HL-60 (cell line): ENCODE measurements at regions not wholly inside any gene's neighbourhood (a gene's known extent, or its start where the extent isn't known, plus 50 kb on each side); places are given as distances from the start of the nearest gene placed in this dataset.

Experiments used
- DNase-seq, 2 experiments: peaks; one replicate each; pipeline ENCODE4 v3.0.0-alpha.2; 2010 to 2020; ENCODE audit warnings: low read depth in 1 of 2, low spot score in 1 of 2
- H3K27ac ChIP-seq: fragments of 250-450 bp; sonication (Bioruptor Pico); replicated peaks from 2 replicates; pipeline ENCODE4 v1.5.1; 2020; ENCODE audit warnings: mild to moderate bottlenecking, moderate library complexity
- H3K27me3 ChIP-seq: fragments of 250-450 bp; sonication (Bioruptor Pico); 2 replicates; pipeline ENCODE4 v1.5.1; 2021; ENCODE audit warnings: mild to moderate bottlenecking, moderate library complexity; ENCODE audit not compliant: insufficient read depth, poor library complexity, severe bottlenecking
- H3K4me3 ChIP-seq: replicated peaks from 2 replicates; pipeline ENCODE4 v1.5.1; 2011; ENCODE audit warnings: mild to moderate bottlenecking, control low read depth, low read length; ENCODE audit not compliant: insufficient read depth
- GABPA ChIP-seq: IDR thresholded peaks from 2 replicates; pipeline ENCODE4 v1.6.1; 2012; ENCODE audit warnings: low read depth
- POLR2AphosphoS5 ChIP-seq: IDR thresholded peaks from 2 replicates; pipeline ENCODE4 v1.6.1; 2012; ENCODE audit warnings: low read depth
- SPI1 ChIP-seq: IDR thresholded peaks from 2 replicates; pipeline ENCODE4 v1.6.1; 2012; ENCODE audit warnings: low read depth, mild to moderate bottlenecking, borderline replicate concordance
- TF ChIP-seq, protein P1 (sequence below): IDR thresholded peaks from one replicate; pipeline ENCODE4 v1.5.1; 2011; ENCODE audit warnings: low read length, control low read depth, inconsistent platforms; ENCODE audit not compliant: insufficient read depth
- TF ChIP-seq, protein P2 (sequence below): IDR thresholded peaks from 2 replicates; pipeline ENCODE4 v1.6.1; 2012; ENCODE audit warnings: low read depth; ENCODE audit not compliant: insufficient replicate concordance

DNA sequence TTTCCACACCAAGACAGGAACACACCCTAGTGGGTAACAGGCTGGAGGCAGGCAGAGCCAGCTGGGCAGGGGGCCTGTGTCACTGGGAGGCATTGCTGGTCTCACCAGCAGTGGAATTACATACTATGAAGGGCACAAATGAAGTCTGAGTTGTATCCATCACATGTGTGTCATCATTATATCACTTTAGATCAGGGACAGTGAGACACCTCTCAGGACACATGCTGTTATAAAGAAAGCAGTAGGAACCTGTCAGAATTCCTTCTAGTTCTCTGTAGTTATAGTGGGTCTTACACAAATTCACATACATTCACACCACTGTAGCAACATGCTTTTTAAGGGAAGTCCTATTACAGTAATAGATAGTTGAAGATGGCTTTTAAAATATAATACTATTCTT, 63.5 kb upstream of the FYN start:
- TF ChIP-seq, protein P1, sequence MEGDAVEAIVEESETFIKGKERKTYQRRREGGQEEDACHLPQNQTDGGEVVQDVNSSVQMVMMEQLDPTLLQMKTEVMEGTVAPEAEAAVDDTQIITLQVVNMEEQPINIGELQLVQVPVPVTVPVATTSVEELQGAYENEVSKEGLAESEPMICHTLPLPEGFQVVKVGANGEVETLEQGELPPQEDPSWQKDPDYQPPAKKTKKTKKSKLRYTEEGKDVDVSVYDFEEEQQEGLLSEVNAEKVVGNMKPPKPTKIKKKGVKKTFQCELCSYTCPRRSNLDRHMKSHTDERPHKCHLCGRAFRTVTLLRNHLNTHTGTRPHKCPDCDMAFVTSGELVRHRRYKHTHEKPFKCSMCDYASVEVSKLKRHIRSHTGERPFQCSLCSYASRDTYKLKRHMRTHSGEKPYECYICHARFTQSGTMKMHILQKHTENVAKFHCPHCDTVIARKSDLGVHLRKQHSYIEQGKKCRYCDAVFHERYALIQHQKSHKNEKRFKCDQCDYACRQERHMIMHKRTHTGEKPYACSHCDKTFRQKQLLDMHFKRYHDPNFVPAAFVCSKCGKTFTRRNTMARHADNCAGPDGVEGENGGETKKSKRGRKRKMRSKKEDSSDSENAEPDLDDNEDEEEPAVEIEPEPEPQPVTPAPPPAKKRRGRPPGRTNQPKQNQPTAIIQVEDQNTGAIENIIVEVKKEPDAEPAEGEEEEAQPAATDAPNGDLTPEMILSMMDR: no peak
- TF ChIP-seq POLR2AphosphoS5 (no peak), GABPA (no peak), SPI1 (no peak)
- TF ChIP-seq, protein P2, sequence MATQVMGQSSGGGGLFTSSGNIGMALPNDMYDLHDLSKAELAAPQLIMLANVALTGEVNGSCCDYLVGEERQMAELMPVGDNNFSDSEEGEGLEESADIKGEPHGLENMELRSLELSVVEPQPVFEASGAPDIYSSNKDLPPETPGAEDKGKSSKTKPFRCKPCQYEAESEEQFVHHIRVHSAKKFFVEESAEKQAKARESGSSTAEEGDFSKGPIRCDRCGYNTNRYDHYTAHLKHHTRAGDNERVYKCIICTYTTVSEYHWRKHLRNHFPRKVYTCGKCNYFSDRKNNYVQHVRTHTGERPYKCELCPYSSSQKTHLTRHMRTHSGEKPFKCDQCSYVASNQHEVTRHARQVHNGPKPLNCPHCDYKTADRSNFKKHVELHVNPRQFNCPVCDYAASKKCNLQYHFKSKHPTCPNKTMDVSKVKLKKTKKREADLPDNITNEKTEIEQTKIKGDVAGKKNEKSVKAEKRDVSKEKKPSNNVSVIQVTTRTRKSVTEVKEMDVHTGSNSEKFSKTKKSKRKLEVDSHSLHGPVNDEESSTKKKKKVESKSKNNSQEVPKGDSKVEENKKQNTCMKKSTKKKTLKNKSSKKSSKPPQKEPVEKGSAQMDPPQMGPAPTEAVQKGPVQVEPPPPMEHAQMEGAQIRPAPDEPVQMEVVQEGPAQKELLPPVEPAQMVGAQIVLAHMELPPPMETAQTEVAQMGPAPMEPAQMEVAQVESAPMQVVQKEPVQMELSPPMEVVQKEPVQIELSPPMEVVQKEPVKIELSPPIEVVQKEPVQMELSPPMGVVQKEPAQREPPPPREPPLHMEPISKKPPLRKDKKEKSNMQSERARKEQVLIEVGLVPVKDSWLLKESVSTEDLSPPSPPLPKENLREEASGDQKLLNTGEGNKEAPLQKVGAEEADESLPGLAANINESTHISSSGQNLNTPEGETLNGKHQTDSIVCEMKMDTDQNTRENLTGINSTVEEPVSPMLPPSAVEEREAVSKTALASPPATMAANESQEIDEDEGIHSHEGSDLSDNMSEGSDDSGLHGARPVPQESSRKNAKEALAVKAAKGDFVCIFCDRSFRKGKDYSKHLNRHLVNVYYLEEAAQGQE: no peak
- DNase-seq: no peak
- H3K4me3 ChIP-seq: no peak overlapping the region
- no peak overlapping the region for H3K27ac ChIP-seq
- no peaks in the 10 kb centered on the region for H3K27me3 ChIP-seq

DNA sequence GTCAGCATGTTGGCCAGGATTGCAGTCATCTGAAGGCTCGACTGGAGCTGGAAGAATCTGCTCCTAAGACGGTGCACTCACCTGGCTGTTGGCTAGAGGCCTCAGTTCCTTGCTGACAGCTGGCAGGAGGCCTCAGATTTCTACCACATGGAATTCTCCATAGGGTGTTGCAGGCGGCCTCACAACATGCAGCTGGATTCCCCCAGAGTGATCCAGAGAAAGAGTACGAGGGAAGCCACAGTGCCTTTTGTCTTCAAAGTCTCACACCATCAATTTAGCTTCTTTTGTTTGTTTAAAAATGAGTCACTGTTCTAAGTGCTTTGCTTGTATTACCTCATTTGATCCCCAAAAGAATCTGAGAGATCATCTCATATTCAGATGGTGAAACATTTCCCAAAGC, 65.5 kb upstream of the FYN start:
- Histone ChIP-seq H3K4me3 (no peak overlapping the region), H3K27me3 (no peaks in the 10 kb centered on the region), H3K27ac (no peak overlapping the region)
- DNase-seq: no peak
- TF ChIP-seq, protein P1: no peak
- TF ChIP-seq POLR2AphosphoS5: no peak
- no peak for TF ChIP-seq GABPA
- TF ChIP-seq, protein P2: no peak
- no peak for TF ChIP-seq SPI1

DNA sequence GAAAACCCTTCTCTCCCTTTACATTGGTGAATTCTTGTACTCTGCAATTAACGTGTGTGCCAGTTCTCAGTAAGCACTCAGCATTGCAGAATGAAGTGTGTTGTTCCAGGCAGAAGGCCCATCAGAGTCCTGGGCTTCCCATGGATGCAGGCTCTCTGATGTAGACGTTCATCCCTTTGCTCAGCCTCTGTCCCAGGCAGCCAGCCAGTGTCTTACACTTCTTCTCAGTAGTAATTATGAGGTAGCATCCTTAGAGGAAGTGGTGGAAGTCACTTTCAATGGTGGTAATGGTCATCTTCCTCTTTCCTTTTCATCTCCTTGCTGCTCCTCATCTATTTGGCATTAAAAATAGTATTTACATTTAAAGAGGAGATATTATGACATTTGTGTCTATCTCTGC, 66.7 kb upstream of the FYN start:
- H3K27ac ChIP-seq: no peak overlapping the region
- H3K4me3 ChIP-seq: no peak overlapping the region
- no peaks in the 10 kb centered on the region for H3K27me3 ChIP-seq
- TF ChIP-seq POLR2AphosphoS5 (no peak), GABPA (no peak), SPI1 (peak; percentile 73)
- no peak for DNase-seq

DNA sequence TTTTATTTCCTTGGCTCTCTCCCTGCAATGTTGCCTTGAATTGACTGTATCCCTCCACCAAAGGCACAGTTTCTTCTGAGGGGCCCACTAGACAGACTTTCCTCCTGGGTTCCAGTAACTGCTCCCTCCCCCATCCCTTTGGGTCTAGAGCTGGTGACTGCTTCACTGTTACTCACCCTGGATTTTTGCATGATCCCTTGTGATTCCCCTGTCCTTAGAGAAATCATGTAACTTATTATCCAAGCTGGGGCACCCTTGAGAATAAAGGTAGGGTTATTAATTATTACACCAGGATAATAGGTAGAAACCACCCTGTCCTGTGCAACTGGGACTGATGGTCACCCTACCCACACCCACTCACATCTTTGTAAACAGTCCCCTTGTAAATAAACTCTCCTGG, 67.5 kb upstream of the FYN start:
- TF ChIP-seq POLR2AphosphoS5 (no peak), SPI1 (no peak), GABPA (no peak)
- TF ChIP-seq, protein P1: no peak
- TF ChIP-seq, protein P2: no peak
- H3K27ac ChIP-seq: no peak overlapping the region
- no peak for DNase-seq
- no peak overlapping the region for H3K4me3 ChIP-seq
- H3K27me3 ChIP-seq: no peaks in the 10 kb centered on the region
